GM23338 (cell line): ENCODE measurements at regions not wholly inside any gene's neighbourhood (a gene's known extent, or its start where the extent isn't known, plus 50 kb on each side); places are given as distances from the start of the nearest gene placed in this dataset.

Source experiments
- ATAC-seq: fragments of 200-7000 bp; cut with Tn5 transposase; 3 replicates; pipeline ENCODE4 v1.9.1; 2020
- DNase-seq: peaks from one replicate; pipeline ENCODE4 v3.0.0-alpha.2; 2015; ENCODE audit warnings: low spot score
- H2AFZ ChIP-seq: fragments of 200-600 bp; sonication (generic); 2 replicates; pipeline ENCODE4 v1.8.0; 2016; ENCODE audit warnings: antibody characterized with exemption, mild to moderate bottlenecking, moderate library complexity
- H3F3A ChIP-seq: fragments of 200-600 bp; sonication (generic); replicated peaks from 2 replicates; pipeline ENCODE4 v1.8.0; 2017; ENCODE audit warnings: antibody characterized with exemption, mixed run types, low read depth
- H3K27ac ChIP-seq: fragments of 200-600 bp; sonication (generic); 2 replicates; pipeline ENCODE4 v1.6.1; 2016; ENCODE audit warnings: low read depth
- H3K27me3 ChIP-seq: fragments of 200-600 bp; sonication (generic); 2 replicates; pipeline ENCODE4 v1.8.0; 2016; ENCODE audit warnings: mild to moderate bottlenecking, mixed run types, moderate library complexity; ENCODE audit not compliant: insufficient read depth
- H3K36me3 ChIP-seq: fragments of 200-600 bp; sonication (generic); 2 replicates; pipeline ENCODE4 v1.8.0; 2016; ENCODE audit warnings: mild to moderate bottlenecking; ENCODE audit not compliant: insufficient read depth
- H3K4me1 ChIP-seq: fragments of 200-600 bp; sonication (generic); 2 replicates; pipeline ENCODE4 v1.8.0; 2016; ENCODE audit warnings: mild to moderate bottlenecking, moderate library complexity; ENCODE audit not compliant: insufficient read depth
- H3K4me2 ChIP-seq: fragments of 200-600 bp; sonication (generic); 2 replicates; pipeline ENCODE4 v1.7.1; 2017; ENCODE audit warnings: mixed run types
- H3K4me3 ChIP-seq: fragments of 200-600 bp; sonication (generic); 2 replicates; pipeline ENCODE4 v1.6.1; 2016; ENCODE audit warnings: mixed run types
- H3K79me2 ChIP-seq: fragments of 200-600 bp; sonication (generic); replicated peaks from 2 replicates; pipeline ENCODE4 v1.8.0; 2017; ENCODE audit warnings: mild to moderate bottlenecking; ENCODE audit not compliant: insufficient read depth
- H3K9me2 ChIP-seq: fragments of 200-600 bp; sonication (generic); 2 replicates; pipeline ENCODE4 v1.8.0; 2017; ENCODE audit not compliant: insufficient read depth
- H4K20me1 ChIP-seq: fragments of 200-600 bp; sonication (generic); replicated peaks from 2 replicates; pipeline ENCODE4 v1.8.0; 2017; ENCODE audit warnings: mild to moderate bottlenecking; ENCODE audit not compliant: insufficient read depth
- H3K27ac Mint-ChIP-seq: 2 replicates; pipeline ENCODE4 v1.8.0; 2020; ENCODE audit warnings: inconsistent platforms, mild to moderate bottlenecking, moderate library complexity, mixed read lengths
- H3K27me3 Mint-ChIP-seq: 3 replicates; pipeline ENCODE4 v1.8.0; 2022; ENCODE audit warnings: low read depth, mild to moderate bottlenecking, moderate library complexity, mixed read lengths, inconsistent platforms; ENCODE audit not compliant: insufficient read depth, poor library complexity
- H3K36me3 Mint-ChIP-seq: 3 replicates; pipeline ENCODE4 v1.8.0; 2021; ENCODE audit warnings: low read depth, mild to moderate bottlenecking, inconsistent platforms, moderate library complexity, mixed read lengths
- H3K4me1 Mint-ChIP-seq: 3 replicates; pipeline ENCODE4 v1.8.0; 2020; ENCODE audit warnings: mild to moderate bottlenecking, inconsistent platforms, mixed read lengths
- H3K4me3 Mint-ChIP-seq: 3 replicates; pipeline ENCODE4 v1.8.0; 2021; ENCODE audit warnings: moderate library complexity, mild to moderate bottlenecking, inconsistent platforms, mixed read lengths
- H3K9me3 Mint-ChIP-seq: 3 replicates; pipeline ENCODE4 v1.8.0; 2020; ENCODE audit warnings: moderate library complexity, mild to moderate bottlenecking, inconsistent platforms, mixed read lengths
- CREB1 ChIP-seq: fragments of 250-450 bp; sonication (Bioruptor Pico); IDR thresholded peaks from 2 replicates; pipeline ENCODE4 v1.5.0; 2020; ENCODE audit warnings: low read depth, mild to moderate bottlenecking, moderate library complexity
- ETS1 ChIP-seq: IDR thresholded peaks from 2 replicates; pipeline ENCODE4 v1.6.1; 2016; ENCODE audit warnings: antibody characterized with exemption
- EZH2 ChIP-seq: fragments of 200-600 bp; sonication (generic); IDR thresholded peaks from one replicate; pipeline ENCODE4 v1.8.0; 2017; ENCODE audit warnings: antibody characterized with exemption, mild to moderate bottlenecking, low read depth; ENCODE audit not compliant: unreplicated experiment
- EZH2phosphoT487 ChIP-seq: fragments of 200-600 bp; sonication (generic); IDR thresholded peaks from one replicate; pipeline ENCODE4 v1.8.1; 2018; ENCODE audit warnings: antibody characterized with exemption; ENCODE audit not compliant: unreplicated experiment
- JUNB ChIP-seq: IDR thresholded peaks from one replicate; pipeline ENCODE4 v1.6.1; 2016; ENCODE audit warnings: antibody characterized with exemption; ENCODE audit not compliant: unreplicated experiment
- NANOG ChIP-seq: IDR thresholded peaks from 2 replicates; pipeline ENCODE4 v1.6.1; 2016; ENCODE audit warnings: antibody characterized with exemption, borderline replicate concordance
- POLR2AphosphoS5 ChIP-seq: IDR thresholded peaks from 2 replicates; pipeline ENCODE4 v1.6.1; 2016; ENCODE audit warnings: antibody characterized with exemption, low read depth
- STAT1 ChIP-seq: IDR thresholded peaks from one replicate; pipeline ENCODE4 v1.6.1; 2016; ENCODE audit warnings: antibody characterized with exemption; ENCODE audit not compliant: unreplicated experiment
- ZNF114 ChIP-seq: fragments of 250-450 bp; sonication (Bioruptor Pico); IDR thresholded peaks from 2 replicates; pipeline ENCODE4 v1.5.0; 2020; ENCODE audit warnings: mild to moderate bottlenecking, moderate library complexity
- ZNF331 ChIP-seq: fragments of 250-450 bp; sonication (Bioruptor Pico); IDR thresholded peaks from 2 replicates; pipeline ENCODE4 v1.5.0; 2020; ENCODE audit warnings: low read depth, mild to moderate bottlenecking, moderate library complexity
- ZNF462 ChIP-seq: fragments of 250-450 bp; sonication (Bioruptor Pico); IDR thresholded peaks from 2 replicates; pipeline ENCODE4 v1.5.0; 2020; ENCODE audit warnings: mild to moderate bottlenecking, moderate library complexity
- TF ChIP-seq, protein P1 (sequence below), 2 experiments: fragments of 200-600 bp in 1 of 2; sonication (generic) in 1 of 2; conservative IDR thresholded peaks; 2 replicates each; pipeline versions ENCODE4 v1.5.1 to v1.6.1; 2016 to 2017; ENCODE audit warnings: antibody characterized with exemption in 2 of 2, low read depth in 2 of 2, mild to moderate bottlenecking in 2 of 2, moderate library complexity in 1 of 2
- TF ChIP-seq, protein P2 (sequence below): IDR thresholded peaks from one replicate; pipeline ENCODE4 v1.6.1; 2018; ENCODE audit warnings: antibody characterized with exemption; ENCODE audit not compliant: unreplicated experiment

DNA sequence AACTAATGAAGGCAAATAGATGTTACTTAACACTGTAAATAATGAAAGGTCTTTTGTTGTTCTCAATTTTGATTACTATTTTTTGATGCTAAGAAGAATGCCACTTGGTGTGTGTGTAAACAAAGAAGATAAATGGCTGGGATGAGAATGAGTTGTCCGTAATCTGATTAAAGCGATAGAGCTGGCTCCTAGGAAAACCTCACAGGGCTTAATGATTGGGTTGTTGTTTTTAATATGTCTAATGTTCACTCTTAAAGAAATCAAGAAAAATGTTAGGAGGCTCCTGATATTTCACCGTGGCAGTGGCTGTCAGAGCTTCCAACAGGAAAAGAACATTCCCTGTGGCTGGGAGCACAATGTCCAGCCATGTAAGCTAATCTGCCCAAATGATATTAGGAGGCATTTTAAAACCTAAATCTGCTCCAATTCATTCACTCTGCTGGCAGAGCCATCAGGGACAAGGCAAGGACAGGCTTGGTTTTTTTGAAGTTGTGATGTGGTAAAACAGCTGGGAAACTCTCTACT, 243.9 kb downstream of the SNX10 start:
- H3K36me3 ChIP-seq: no peaks in the 10 kb centered on the region
- no peak overlapping the region for H3K4me3 ChIP-seq
- H3K4me1 ChIP-seq: no peaks in the 10 kb centered on the region
- DNase-seq (no peak), ATAC-seq (no peak)
- H3K9me2 ChIP-seq: no peaks in the 10 kb centered on the region
- H3F3A ChIP-seq: no peaks in the 10 kb centered on the region
- Mint-ChIP-seq H3K27me3 (peaks cover 7% of the 10 kb centered on the region), H3K27ac (no peak overlapping the region), H3K4me1 (no peaks in the 10 kb centered on the region), H3K4me3 (no peak overlapping the region), H3K9me3 (no peaks in the 10 kb centered on the region), H3K36me3 (no peaks in the 10 kb centered on the region)
- H3K4me2 ChIP-seq: no peak overlapping the region
- H3K79me2 ChIP-seq: no peaks in the 10 kb centered on the region
- H4K20me1 ChIP-seq: no peaks in the 10 kb centered on the region
- H2AFZ ChIP-seq: no peak overlapping the region; the same call in none of the 2 replicates
- H3K27me3 ChIP-seq: no peaks in the 10 kb centered on the region
- TF ChIP-seq ZNF462 (CRISPR knock-in tag) (no peak), ZNF114 (CRISPR knock-in tag) (no peak), STAT1 (no peak), ZNF331 (no peak), NANOG (no peak), POLR2AphosphoS5 (no peak), JUNB (no peak), ETS1 (no peak), EZH2 (no peak), CREB1 (no peak), EZH2phosphoT487 (no peak)
- TF ChIP-seq, protein P1, sequence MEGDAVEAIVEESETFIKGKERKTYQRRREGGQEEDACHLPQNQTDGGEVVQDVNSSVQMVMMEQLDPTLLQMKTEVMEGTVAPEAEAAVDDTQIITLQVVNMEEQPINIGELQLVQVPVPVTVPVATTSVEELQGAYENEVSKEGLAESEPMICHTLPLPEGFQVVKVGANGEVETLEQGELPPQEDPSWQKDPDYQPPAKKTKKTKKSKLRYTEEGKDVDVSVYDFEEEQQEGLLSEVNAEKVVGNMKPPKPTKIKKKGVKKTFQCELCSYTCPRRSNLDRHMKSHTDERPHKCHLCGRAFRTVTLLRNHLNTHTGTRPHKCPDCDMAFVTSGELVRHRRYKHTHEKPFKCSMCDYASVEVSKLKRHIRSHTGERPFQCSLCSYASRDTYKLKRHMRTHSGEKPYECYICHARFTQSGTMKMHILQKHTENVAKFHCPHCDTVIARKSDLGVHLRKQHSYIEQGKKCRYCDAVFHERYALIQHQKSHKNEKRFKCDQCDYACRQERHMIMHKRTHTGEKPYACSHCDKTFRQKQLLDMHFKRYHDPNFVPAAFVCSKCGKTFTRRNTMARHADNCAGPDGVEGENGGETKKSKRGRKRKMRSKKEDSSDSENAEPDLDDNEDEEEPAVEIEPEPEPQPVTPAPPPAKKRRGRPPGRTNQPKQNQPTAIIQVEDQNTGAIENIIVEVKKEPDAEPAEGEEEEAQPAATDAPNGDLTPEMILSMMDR (conservative IDR thresholded peaks at IDR 0.05; ENCODE audit: low read depth in 2 of 2): no peak
- TF ChIP-seq, protein P2, sequence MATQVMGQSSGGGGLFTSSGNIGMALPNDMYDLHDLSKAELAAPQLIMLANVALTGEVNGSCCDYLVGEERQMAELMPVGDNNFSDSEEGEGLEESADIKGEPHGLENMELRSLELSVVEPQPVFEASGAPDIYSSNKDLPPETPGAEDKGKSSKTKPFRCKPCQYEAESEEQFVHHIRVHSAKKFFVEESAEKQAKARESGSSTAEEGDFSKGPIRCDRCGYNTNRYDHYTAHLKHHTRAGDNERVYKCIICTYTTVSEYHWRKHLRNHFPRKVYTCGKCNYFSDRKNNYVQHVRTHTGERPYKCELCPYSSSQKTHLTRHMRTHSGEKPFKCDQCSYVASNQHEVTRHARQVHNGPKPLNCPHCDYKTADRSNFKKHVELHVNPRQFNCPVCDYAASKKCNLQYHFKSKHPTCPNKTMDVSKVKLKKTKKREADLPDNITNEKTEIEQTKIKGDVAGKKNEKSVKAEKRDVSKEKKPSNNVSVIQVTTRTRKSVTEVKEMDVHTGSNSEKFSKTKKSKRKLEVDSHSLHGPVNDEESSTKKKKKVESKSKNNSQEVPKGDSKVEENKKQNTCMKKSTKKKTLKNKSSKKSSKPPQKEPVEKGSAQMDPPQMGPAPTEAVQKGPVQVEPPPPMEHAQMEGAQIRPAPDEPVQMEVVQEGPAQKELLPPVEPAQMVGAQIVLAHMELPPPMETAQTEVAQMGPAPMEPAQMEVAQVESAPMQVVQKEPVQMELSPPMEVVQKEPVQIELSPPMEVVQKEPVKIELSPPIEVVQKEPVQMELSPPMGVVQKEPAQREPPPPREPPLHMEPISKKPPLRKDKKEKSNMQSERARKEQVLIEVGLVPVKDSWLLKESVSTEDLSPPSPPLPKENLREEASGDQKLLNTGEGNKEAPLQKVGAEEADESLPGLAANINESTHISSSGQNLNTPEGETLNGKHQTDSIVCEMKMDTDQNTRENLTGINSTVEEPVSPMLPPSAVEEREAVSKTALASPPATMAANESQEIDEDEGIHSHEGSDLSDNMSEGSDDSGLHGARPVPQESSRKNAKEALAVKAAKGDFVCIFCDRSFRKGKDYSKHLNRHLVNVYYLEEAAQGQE: no peak
- H3K27ac ChIP-seq: no peak overlapping the region
